ENCODE measurements at regions not wholly inside any gene's neighbourhood (a gene's known extent, or its start where the extent isn't known, plus 50 kb on each side); places are given as distances from the start of the nearest gene placed in this dataset.

DNA sequence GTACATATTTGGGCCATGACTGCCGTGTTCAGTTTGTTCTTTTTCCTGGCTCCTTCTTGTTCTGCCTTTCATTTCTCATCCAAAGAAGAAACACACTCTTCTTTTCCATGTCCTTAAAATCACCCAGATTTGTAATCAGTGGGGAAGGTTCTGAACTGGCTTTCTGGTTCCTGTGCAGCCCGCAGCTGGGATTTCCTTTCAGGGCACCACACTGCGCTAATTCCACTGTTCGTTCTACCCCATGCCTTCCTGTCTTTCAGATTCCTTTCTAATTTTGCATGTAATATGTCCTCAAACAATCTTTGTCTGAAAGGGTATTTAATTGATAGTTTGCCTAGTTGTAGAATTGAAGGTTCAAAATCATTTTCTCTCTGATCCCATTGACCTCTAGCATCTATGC lies 94.1 kb downstream of the HS1BP3 start:
- DNase-seq: no peak
- Histone ChIP-seq H3K27me3 (replicated peaks in 1 of 7) (peaks cover 0 to 9% (median 0%) of the 10 kb centered on the region in 7 donors), H3K36me3 (no peaks in the 10 kb centered on the region), H3K4me1 (peaks cover 0 to 1% (median 0%) of the 10 kb centered on the region in 6 donors), H3K9me3 (no peaks in the 10 kb centered on the region), H3K4me3 (no peak overlapping the region), H3K27ac (no peak overlapping the region)
- TF ChIP-seq POLR2AphosphoS5 (IDR thresholded peaks at IDR 0.05): no peak
- TF ChIP-seq POLR2A (IDR thresholded peaks at IDR 0.05): no peak
- TF ChIP-seq, protein P1, sequence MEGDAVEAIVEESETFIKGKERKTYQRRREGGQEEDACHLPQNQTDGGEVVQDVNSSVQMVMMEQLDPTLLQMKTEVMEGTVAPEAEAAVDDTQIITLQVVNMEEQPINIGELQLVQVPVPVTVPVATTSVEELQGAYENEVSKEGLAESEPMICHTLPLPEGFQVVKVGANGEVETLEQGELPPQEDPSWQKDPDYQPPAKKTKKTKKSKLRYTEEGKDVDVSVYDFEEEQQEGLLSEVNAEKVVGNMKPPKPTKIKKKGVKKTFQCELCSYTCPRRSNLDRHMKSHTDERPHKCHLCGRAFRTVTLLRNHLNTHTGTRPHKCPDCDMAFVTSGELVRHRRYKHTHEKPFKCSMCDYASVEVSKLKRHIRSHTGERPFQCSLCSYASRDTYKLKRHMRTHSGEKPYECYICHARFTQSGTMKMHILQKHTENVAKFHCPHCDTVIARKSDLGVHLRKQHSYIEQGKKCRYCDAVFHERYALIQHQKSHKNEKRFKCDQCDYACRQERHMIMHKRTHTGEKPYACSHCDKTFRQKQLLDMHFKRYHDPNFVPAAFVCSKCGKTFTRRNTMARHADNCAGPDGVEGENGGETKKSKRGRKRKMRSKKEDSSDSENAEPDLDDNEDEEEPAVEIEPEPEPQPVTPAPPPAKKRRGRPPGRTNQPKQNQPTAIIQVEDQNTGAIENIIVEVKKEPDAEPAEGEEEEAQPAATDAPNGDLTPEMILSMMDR (IDR thresholded peaks at IDR 0.05 in 8 of 11, conservative IDR thresholded peaks at IDR 0.05 in 3 of 11): no peak
- intact Hi-C loops (cut with DNase I; ENCODE audit: low total_unique reads): no loop called here
- 44 to 60% (median 48%) methylated on average over 4 of the region's 4 CpGs for WGBS, 5 donors

DNA sequence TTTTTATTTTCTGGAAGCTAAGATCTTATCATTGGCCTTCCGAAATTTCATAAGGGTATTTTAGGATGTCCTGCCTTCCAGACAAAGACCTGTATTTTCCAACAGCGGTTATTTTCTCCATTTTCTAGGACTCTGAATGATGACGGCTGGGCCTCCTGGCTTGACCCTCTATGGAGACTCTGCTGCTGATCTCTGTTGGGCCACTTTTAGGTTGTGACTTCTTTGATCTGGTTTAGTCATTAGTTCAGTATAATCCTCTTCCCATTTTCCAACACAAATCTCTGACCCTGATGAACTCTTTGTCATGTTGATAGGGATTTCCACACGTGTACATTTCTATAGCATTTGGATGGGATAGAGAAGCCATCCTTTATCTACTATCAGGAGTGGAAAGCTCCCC lies 93.7 kb downstream of the HS1BP3 start:
- intact Hi-C loops (cut with DNase I; ENCODE audit: low total_unique reads): no loop called here
- Histone ChIP-seq H3K27ac (no peak overlapping the region), H3K27me3 (replicated peaks in 1 of 7) (peaks cover 0 to 9% (median 0%) of the 10 kb centered on the region in 7 donors), H3K36me3 (no peaks in the 10 kb centered on the region), H3K9me3 (no peaks in the 10 kb centered on the region), H3K4me1 (no peaks in the 10 kb centered on the region), H3K4me3 (no peak overlapping the region)
- TF ChIP-seq POLR2A (IDR thresholded peaks at IDR 0.05) (no peak), POLR2AphosphoS5 (IDR thresholded peaks at IDR 0.05) (no peak)
- TF ChIP-seq, protein P1 (IDR thresholded peaks at IDR 0.05 in 8 of 11, conservative IDR thresholded peaks at IDR 0.05 in 3 of 11): no peak
- 85 to 93% (median 90%) methylated on average over 4 of the region's 4 CpGs for WGBS, 5 donors
- no peak for DNase-seq

DNA sequence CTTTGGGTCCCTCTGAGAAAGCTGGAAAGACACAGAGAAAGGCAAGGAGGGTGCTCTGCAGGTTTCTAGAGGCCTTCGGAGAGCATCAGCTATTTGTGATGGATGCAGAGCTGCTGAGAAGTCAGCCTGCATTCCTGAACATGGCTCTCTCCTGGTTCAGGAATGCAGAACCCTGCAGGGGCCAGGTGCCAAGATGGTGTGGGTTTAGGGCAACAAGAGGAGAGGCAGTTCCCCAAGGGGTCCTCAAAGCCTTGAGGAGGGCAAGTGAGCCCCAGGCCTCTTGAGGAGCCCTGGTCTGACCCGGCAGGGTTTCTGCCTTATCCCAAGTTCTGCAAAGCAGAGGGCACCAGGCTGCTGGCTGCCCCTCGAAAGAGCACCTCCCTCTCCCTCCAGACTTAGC lies 93.3 kb downstream of the HS1BP3 start:
- no peak overlapping the region for H3K4me3 ChIP-seq
- H3K36me3 ChIP-seq: no peaks in the 10 kb centered on the region
- intact Hi-C loops (cut with DNase I; ENCODE audit: low total_unique reads): no loop called here
- no peak overlapping the region for H3K27ac ChIP-seq
- H3K4me1 ChIP-seq: no peaks in the 10 kb centered on the region
- 87 to 97% (median 89%) methylated on average over 3 of the region's 3 CpGs for WGBS, 5 donors
- H3K27me3 ChIP-seq (replicated peaks in 1 of 7): peaks cover 0 to 9% (median 0%) of the 10 kb centered on the region in 7 donors
- H3K9me3 ChIP-seq: no peaks in the 10 kb centered on the region
- no peak for TF ChIP-seq POLR2AphosphoS5 (IDR thresholded peaks at IDR 0.05)
- TF ChIP-seq POLR2A (IDR thresholded peaks at IDR 0.05): no peak
- TF ChIP-seq, protein P1 (IDR thresholded peaks at IDR 0.05 in 8 of 11, conservative IDR thresholded peaks at IDR 0.05 in 3 of 11): no peak
- peak; percentile 45 for DNase-seq

DNA sequence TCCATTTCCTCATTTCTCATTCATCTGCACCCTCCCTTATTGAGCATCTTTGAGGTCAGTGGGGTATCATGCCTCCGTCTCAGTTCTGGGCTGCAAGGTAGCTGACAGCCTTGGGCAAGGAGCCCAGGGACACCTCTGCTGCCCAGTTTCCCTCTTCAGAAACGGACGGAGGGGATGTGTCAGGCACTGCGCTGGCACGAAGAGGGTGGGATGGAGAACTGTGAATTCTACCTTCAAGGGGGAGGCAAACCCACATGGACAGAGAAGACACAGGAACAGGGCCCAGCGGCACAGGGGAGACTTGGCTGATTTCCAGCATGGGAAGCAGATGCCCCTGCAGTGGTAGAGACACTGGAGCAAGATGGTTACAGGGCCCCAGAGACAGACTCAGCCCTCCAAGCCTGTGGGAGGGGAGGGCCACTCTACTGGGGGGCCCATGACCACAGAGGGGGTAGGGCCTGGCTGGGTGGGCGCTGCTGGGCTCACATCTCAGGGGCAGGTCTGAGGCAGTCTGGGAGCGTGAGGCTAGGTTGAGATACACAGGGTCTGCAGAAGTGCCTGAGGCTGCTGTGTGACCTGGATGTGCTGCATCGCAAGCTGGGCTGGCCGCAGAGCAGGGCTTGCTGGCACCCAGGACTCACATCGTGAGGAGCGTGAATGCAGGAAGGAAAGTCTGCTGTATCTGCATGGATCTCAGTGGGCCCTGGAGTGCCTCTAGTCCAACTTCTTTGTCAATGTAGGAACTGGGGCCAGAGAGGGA lies 92.3 kb downstream of the HS1BP3 start:
- peaks cover 0 to 9% (median 0%) of the 10 kb centered on the region in 7 donors for H3K27me3 ChIP-seq (replicated peaks in 1 of 7)
- DNase-seq: peak; percentile 59
- intact Hi-C loops (cut with DNase I; ENCODE audit: low total_unique reads): no loop called here
- TF ChIP-seq POLR2A (IDR thresholded peaks at IDR 0.05) (no peak), POLR2AphosphoS5 (IDR thresholded peaks at IDR 0.05) (no peak)
- TF ChIP-seq, protein P1 (IDR thresholded peaks at IDR 0.05 in 8 of 11, conservative IDR thresholded peaks at IDR 0.05 in 3 of 11): no peak
- WGBS, 5 donors: 75 to 89% (median 86%) methylated on average over 7 to 12 of the region's 12 CpGs
- H3K27ac ChIP-seq: no peak overlapping the region
- H3K9me3 ChIP-seq: no peaks in the 10 kb centered on the region
- no peaks in the 10 kb centered on the region for H3K4me1 ChIP-seq
- no peak overlapping the region for H3K4me3 ChIP-seq
- no peaks in the 10 kb centered on the region for H3K36me3 ChIP-seq

All from spleen (tissue), 11 donors.